Lower leg skin (tissue), 3 donors: ENCODE measurements at regions not wholly inside any gene's neighbourhood (a gene's known extent, or its start where the extent isn't known, plus 50 kb on each side); places are given as distances from the start of the nearest gene placed in this dataset.

Experiments
- POLR2A ChIP-seq, 2 donors: fragments of 450-650 bp; IDR thresholded peaks; one replicate each; pipeline ENCODE4 v1.6.1; 2016 to 2017; ENCODE audit warnings: antibody characterized with exemption in 2 of 2, mild to moderate bottlenecking in 1 of 2, moderate library complexity in 1 of 2
- TF ChIP-seq, protein P1 (sequence below), 3 donors: fragments of 450-650 bp; IDR thresholded peaks; one replicate each; pipeline ENCODE4 v1.5.1; 2016; ENCODE audit warnings: antibody characterized with exemption in 3 of 3, mild to moderate bottlenecking in 3 of 3, moderate library complexity in 2 of 3

DNA sequence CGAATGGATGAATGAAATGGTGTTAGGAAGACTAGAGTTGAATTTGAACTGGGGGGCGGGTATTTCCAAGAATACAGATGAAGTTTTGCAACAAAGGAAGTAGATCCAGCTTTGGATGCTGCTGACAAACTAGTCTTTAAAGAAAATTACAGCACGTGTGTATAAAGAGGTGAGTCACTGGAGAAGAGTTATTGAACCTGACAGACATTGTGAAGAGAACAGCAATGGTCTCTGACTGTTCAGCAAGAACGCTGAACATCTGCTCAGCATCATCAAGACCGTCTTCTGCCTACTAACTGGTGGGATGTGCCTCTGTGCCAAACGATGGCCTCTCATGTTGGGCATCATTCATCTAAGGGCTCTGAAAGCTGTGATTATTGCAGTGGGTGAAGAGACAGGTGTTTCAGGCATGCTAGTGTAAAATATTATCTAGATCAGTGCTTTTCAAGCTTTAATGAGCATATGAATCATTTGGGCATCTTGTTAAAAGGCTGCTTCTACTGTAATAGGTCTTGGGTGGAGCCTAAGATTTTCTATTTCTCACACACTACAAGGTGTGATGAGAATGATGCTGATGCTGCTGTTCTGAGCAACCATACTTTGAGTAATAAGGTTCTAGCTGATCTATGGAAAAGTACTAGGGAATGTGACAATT is 291.3 kb downstream of the PTEN start:
- TF ChIP-seq, protein P1, sequence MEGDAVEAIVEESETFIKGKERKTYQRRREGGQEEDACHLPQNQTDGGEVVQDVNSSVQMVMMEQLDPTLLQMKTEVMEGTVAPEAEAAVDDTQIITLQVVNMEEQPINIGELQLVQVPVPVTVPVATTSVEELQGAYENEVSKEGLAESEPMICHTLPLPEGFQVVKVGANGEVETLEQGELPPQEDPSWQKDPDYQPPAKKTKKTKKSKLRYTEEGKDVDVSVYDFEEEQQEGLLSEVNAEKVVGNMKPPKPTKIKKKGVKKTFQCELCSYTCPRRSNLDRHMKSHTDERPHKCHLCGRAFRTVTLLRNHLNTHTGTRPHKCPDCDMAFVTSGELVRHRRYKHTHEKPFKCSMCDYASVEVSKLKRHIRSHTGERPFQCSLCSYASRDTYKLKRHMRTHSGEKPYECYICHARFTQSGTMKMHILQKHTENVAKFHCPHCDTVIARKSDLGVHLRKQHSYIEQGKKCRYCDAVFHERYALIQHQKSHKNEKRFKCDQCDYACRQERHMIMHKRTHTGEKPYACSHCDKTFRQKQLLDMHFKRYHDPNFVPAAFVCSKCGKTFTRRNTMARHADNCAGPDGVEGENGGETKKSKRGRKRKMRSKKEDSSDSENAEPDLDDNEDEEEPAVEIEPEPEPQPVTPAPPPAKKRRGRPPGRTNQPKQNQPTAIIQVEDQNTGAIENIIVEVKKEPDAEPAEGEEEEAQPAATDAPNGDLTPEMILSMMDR (IDR thresholded peaks at IDR 0.05): no peak
- no peak for TF ChIP-seq POLR2A (IDR thresholded peaks at IDR 0.05)
